TTC549 (cell line): ENCODE measurements at regions not wholly inside any gene's neighbourhood (a gene's known extent, or its start where the extent isn't known, plus 50 kb on each side); places are given as distances from the start of the nearest gene placed in this dataset.

Experiments
- FAIRE-seq: peaks from 2 replicates; lab custom pipeline; 2012; peaks lifted over from hg19 to GRCh38; lab: Jason Lieb, UNC

DNA sequence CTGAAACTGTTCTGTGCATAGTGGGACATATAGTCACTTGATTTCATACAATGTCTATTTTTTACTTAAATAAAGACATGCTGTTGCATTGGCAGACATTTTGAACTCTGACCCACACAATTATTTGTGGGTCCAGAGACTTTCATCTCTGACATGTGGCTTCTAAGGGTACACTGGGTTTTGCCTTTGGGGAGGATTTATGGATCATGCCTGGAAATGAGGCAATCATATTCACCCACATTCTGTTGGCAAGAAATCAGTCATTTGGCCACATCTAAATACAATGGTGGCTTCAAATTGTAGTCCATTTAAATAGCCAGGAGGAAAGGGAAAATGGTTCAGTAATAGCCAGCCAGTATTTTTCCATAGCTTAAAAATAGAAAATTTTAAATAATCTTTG lies 238.3 kb upstream of the KLF12 start:
- no peak for FAIRE-seq

DNA sequence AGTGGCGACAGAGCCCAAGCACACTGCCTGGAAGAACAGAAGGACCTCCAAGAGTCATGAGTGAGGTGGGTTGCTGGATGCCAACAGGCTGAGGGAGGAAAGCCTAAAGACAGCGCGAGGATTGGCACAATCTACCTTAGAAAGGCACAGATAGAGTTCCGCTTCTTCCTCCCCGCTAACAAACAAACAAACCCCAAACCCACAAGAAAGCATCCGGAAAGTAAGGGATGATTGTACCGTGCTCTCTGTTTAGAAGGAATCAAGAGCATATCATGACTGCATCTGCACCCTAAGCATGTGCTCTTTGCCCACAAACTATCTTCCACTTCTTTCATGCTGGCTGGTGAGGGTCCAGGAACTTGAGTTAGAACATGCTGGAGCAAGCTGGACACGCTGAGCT lies 233.0 kb upstream of the KLF12 start:
- FAIRE-seq, result no peak

DNA sequence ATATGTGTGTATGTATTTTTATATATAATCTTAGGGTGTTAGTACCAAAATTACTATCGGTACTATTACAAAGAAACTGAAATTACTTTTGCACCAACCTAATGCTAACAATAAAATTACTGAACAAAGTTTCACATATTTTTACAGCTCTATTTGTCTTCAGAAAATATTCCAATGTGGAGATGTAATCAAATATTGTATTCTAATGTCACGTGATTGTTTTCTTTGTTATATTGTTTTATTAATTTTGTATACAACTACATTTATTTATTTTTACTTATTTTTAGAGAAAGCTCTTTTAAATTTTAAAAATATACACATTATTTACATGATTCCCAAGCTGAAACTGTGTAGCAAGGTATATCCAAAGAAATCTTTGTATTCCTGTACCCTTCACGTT lies 227.1 kb upstream of the KLF12 start:
- FAIRE-seq, result no peak

DNA sequence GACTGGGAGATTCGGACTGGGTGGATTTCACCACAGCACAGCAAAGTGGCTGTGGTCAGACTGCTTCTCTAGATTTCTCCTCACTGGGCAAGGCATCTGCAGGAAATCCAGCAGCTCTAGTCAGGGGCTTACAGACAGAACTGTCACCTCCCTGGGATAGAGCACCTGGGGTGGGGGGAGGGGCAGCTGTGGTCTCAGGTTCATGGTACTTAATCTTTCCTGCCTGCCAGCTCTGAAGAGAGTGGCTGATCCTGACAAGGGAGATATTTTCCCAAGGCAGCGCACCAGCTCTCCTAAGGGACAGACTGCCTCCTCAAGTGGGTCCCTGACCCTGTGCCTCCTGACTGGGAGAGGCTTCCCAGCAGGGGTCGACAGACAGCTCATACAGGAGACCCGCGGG lies 212.8 kb upstream of the KLF12 start:
- FAIRE-seq, result no peak

DNA sequence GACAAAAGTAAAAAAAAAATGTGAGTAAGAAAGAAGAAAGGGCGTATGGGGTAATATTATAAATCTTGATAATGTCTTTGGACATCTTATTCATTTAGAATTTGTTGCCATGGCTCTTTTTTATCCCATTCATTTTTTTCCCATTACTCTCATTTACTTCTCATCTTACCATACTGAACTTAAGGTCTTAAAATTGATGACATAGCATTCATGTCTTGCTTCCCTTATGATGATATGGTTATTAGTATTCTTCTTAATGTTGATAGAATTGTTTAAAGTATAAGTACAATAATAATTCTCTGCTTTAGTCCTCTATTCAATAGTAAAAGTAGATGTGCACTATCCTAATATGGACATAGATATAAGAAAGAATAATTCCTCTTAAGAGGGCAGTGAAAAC lies 204.1 kb upstream of the KLF12 start:
- FAIRE-seq, result no peak

DNA sequence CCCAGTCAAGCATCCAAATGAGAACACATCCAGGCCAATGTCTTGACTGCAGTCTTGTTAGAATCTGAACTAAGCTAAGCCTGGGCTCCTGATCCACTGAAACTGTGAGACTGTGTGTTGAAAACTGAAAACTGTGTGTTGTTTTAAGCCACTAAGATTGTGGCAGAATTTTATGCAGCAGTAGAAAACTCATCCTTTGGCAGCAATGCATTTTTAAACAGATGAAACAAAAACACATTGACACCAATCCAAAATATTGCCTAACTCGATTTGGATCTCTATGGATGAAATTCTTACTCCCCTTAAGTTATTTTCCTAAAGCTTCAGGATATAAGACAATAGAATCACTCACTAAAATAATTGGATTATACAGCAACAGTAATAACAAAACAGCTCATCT lies 202.3 kb upstream of the KLF12 start:
- FAIRE-seq, result no peak

DNA sequence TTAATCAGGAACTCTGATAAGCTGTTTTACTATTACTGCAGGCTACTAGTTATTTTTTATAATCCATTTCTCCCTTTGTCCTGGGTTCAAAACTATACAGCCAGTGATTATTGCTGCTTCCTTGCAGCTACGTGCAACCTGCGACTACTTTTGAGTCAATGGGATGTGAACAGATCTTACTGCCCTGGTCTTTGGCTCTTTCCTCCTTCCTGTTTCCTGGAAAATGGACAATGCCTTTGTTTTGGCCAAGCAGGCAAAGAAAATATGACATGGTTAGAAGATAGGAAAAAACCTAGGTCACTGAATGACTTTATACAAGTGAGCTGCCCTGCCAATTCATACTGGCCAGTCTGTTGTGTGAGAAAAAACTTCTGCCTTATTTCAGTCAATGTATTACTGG lies 201.2 kb upstream of the KLF12 start:
- no peak for FAIRE-seq

DNA sequence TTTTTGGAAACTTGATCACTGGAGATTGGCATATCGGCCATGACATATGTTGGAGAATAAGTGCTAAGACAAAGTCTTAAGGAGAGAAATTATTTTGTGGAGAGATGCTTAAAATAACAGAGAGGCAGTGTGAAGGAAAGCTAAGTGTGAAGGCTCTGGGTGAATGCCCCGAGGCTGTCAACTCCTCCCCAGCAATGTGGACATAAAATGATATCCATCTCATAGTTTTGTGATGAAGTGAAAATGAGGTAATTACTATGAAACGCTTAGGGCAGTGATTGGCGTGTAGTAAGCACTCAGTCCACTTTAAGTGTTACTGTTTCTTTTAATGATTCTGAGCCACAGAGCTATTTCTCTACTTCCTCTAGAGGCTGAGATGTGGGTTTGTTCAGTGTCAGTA lies 195.8 kb upstream of the KLF12 start:
- FAIRE-seq, result no peak

DNA sequence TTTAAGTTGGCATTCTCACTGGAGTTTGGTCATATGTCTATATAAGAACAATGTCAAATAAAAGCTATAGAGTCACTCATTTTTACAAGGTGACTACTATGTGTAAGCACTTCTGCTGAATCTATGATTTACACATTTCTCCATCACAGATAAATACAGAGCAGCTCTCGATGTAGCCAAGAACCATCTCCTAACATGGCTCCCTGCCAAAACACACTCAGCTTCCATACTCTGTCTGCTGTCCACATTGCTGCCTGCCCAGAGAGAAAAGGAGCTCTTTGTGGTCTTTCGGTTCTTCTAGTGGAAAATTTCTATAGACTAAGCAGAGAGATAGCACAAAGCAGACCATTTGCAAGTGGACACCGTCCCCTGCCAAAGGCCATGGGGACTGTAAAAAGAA lies 190.9 kb upstream of the KLF12 start:
- no peak for FAIRE-seq

DNA sequence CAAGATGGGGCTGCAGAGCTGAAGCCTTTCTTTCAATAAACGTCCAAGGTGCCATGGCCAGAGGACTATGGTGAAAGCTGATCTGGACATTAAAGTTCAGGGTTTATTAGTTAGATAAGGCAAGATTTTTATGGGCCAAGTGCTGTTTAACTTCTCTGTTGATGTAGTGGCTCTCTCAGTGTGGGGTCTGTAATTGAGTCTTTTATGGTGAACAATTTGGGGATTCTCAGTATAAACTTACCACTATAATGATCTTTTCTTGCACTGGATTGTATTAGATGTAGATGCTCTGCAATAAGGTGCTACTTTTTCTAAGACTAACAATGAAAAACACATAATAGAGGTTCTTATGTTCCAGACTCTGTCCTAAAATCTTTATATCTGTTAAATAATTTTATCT lies 190.1 kb upstream of the KLF12 start:
- no peak for FAIRE-seq

DNA sequence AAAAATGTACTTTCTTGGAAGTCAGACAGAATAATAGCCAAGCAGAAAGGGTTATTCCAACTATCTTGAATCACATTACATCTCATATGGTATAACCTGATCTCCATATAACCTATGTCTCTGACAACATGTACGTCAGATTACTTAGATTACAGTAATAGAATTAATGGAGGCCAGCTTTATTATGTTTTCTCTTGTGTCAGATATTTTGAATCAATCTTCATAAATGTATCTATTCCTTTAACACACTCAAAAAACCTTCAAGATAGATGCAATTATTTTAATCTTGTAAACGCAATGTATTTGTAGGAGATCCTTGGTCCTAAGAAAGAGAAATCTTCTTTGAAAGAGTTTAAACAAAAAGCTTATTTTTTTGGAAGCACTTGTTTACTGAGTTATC lies 188.4 kb upstream of the KLF12 start:
- no peak for FAIRE-seq

DNA sequence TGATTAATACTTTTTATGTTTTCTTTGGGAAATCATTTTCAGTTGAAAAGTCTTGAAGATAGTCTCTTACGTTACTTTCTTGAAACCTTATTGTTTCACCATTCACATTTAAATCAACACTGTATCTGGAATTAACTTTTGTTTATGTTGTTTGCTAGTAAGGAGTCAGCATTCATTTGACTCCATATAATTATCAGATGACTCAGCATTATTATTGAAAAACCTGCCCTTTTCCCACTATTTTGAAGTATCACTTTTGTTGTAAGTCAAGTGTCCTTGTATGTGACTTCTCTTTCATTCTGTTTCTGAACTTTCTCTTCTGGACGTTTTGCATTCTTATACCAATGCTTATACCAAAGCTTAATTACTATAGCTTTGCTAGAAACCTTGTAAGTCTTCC lies 186.1 kb upstream of the KLF12 start:
- no peak for FAIRE-seq

DNA sequence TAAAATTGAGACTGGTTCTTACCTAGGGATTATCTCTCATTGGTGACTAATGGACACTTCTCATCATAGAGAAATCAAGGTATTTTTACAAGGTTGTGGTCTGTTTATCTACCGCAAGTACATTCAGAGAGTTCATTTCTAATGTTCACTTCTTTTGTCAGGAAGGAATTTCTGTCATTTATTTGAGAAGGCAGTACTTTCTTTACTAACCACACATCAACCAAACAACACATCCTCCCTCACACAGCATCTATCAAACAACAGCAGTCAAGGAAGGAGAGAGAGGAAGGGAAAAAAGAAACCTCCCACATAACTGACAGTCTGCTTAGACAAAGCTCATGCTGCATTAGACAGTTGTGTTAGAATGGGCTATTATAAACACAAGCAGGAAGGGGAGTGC lies 182.3 kb upstream of the KLF12 start:
- FAIRE-seq, result no peak

DNA sequence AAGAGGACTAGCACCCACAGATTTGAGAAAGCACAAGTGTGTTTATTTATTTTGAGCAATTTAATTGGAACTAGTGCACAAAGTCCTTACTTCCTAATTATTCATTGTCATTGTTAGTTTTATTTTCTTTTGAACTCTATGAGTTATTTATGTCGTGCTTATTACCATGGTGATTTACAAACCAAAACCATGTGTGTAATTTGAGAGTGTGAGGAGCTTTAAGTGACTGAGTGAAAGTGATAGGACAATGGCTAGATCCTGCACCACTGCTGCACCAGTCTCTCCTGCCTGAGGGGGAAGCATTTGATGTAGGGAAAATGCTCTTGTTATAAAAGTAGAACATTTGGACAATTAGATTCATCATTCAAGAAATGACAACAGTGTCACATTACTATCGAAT lies 172.3 kb upstream of the KLF12 start:
- no peak for FAIRE-seq

DNA sequence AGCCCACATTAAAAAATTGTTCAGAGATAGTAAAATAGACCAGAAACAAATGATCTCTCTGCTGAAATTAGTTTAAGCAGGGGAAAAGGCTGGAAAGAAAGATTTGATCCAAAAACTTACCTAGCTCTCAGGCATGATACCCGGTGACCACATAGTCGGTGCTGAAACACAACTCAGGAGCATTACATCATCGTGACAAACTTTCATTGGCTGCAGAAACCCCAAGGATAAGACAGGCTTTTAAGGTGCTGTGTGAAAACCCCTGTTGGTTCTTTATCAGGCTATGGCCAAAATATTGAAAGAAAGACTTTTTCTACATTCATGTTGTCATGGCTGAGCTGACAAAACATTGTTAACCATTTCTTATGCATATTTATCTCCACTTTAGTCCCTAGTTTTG lies 171.7 kb upstream of the KLF12 start:
- no peak for FAIRE-seq

DNA sequence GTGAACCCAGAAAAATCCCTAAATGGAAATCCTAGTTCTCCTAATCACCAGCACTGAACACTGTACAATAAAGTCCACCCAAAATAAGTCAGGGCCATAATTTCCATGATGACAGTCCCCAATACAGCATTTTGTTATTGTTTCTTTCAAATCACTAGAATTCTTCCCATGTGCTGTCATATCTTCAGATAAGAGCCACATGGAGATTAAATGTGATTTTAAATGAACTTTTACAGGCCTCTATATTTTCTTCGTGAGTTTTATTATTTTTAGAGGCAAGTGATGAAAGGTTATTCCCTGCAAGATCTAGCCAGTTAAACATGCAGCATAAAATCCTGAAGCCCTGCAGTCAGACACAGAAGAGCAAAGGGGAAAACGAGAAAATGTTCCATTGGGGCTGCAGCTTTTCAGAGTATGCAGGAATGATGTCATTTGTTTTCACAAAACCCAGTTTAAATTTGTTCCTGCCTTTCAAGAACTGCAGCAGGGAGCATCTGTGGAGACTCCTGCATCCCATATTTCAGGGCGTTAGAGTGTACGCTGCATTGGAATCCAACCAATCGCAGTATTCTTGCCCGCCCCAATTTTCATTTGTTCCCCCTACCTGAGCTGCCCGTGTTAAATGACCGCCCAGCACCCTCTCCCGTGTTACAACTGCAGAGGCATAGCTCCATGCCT lies 167.2 kb upstream of the KLF12 start:
- no peak for FAIRE-seq

DNA sequence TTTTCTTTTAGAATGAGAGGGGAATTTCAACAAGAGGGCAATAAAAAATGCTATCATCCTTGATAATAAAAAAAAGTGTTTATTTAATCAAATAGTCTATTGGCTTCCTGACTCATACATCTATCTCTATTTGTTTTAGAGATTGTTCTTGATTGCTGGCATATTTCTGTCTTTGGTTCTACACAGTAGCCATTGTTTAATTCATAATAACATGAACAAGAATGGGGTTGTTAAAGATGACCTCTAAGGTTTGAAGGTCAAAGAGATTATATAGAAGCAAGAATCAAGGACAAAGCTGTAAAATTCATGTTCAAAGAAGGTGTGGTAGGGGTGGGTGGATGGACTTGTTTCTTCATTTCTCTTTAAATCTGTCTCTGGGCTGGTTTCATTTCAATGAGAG lies 166.0 kb upstream of the KLF12 start:
- FAIRE-seq, result no peak

DNA sequence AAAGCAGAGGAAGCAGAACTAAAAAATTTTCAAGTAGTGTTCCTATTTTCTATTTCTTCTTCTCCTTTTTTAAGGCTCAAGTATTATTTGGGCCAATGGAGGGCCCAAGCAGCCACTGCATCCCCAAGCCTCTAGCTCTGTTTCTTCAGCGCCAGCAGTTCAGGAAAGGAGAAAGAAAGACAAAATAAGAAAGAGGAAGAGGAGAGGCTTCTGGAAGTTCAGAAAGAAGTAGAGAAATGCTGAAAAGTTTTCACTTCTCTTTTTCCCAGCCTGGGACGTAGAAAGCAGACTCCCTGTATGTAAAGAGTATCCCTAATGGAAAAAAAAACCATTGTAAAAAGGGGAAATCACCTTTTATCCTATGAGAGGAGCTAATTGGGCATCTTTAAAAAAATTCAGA lies 165.5 kb upstream of the KLF12 start:
- FAIRE-seq, result no peak

DNA sequence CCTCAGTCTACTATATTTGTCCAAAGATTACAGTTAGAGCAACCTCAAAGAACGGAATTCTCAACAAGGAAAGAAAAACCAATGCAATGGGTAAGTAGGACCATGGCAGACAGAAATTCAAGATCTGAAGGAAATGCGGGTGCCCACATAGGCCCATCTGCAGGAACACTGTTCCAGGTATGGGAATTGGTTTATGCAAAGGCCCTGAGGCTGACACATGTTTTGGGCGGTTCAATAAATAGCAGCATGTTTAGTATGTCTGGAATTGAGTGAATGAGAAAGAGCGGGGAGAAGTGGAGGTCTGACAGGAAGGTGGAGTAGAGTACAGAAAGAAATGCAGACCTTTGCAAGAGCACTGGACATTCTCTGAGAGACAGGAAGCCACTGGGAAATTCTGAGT lies 164.7 kb upstream of the KLF12 start:
- FAIRE-seq, result no peak

DNA sequence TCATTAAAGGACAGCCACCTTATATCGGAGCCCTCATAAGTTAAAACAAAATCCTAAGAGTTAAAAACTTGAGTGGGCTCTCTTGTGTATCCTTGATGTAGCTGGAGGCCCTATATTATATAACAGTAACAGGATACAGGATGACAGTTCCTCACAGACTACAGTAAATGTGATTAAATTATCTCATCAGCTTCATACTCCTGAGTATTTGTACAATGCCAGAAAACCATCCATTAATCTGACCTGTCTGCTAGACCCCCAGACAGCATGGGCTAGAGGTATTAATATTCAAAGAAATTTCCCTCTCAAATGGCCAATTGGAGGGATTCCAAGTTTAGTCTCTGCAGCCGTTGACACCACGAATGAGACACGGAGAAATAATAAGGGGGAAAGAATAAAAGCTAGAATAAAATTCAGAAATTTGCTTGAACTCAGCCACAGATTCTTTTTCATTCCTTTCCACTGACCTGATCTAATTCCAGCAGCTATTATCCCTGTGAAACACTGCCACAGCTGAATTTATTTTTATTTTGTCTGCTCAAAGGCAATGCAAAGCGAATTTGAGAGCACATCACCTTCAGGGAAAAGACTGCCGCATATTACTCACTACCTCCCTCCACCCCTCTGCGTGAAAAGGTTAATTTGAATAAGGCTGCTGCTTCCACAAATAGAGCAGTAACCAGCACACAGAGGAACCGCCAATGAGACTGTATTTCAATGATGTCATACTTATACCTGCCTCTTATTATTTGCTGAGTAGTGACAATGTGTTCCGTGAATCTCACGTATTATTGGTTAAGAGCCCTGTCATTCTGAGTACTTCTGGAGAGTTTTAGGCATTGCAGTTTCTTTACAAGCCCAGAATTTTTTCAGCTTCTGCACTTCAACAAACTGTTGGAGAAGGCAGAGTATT lies 155.9 kb upstream of the KLF12 start:
- no peak for FAIRE-seq

DNA sequence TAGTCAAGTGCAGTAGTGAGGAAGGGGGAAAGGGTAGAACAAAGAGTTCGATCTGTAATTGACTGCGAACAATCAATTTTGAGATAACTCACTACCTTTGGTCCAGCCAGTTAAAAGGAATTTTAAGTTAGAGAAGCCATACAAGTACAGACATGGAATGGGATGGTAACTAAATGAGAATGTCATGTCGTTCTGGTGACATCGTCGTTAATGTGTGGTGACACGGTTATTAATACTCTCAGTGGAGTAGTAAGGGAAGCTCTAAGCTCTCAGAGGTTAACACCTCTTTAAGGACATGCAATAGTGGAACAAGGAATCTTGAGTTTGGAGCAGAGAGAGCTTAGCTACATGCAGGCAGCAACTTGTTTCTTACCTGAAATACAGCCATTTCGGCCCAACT lies 154.9 kb upstream of the KLF12 start:
- FAIRE-seq, result no peak

DNA sequence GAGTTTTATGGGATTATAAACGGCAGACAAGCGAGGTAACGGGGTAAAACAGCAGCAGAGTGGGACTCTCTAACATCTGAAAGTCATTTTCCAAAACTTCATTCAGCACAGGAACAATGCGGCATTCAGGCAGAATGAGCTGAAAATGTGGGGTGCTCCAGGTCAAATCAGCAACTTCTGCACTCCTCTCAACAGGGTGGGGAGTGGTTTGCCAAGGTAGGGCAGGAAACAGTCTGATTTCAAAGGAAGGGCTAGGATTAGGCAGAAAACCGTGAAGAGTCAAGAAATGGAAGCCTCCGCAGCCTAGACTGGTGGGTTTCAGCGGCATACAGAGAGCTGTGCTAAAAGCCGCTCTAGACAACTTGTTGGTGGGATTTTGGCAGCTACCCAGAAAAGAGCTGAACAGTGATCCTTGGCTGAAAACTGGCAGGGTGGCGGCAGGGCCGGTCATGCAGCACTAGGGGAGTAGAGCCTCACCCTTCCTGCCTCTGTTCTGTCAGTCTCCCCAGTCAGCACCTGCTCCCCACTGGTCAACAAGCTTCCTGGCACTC lies 154.2 kb upstream of the KLF12 start:
- no peak for FAIRE-seq

DNA sequence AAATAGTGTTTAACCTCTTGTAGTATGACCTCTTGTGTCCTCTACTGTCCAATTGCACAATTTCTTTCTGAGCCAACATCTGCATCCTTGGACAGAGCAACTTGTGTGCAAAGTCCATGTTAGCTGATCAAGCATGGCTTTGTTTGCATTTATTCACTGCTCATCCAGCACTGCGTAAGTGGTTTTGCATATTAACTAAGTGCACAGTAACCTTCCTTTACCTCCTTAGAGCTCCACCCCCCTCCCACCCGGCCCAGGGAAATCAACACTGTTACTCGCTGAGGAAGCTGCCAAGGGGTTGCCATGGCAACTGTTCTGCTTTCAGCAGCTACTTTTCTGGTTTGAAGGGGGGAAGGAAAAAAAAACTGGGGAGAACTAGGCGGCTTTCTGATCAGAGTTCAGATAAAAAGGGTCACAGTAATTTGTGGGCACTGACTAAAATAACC lies 153.5 kb upstream of the KLF12 start:
- no peak for FAIRE-seq
